Keratinocyte (primary cell): ENCODE measurements at regions not wholly inside any gene's neighbourhood (a gene's known extent, or its start where the extent isn't known, plus 50 kb on each side); places are given as distances from the start of the nearest gene placed in this dataset.

ENCODE experiments used
- CTCF ChIP-seq, 3 experiments: IDR thresholded peaks in 1 of 3; conservative IDR thresholded peaks in 1 of 3; optimal IDR thresholded peaks in 1 of 3; 2 replicates in 2 of 3; 3 replicates in 1 of 3; pipeline versions ENCODE3 to v1.5.1; 2011; ENCODE audit warnings: low read length in 3 of 3, mild to moderate bottlenecking in 3 of 3, moderate library complexity in 2 of 3, control low read depth in 1 of 3, inconsistent platforms in 1 of 3; ENCODE audit not compliant: insufficient read depth in 2 of 3; ENCODE audit errors: extremely low read depth in 1 of 3
- EZH2 ChIP-seq: IDR thresholded peaks from one replicate; pipeline ENCODE4 v1.6.1; 2012; ENCODE audit warnings: inconsistent platforms, mild to moderate bottlenecking, low read length, moderate library complexity

- TF ChIP-seq CTCF (optimal IDR thresholded peaks at IDR 0.05 in 1 of 3, IDR thresholded peaks at IDR 0.05 in 1 of 3, conservative IDR thresholded peaks at IDR 0.05 in 1 of 3; ENCODE audit: extremely low read depth in 1 of 3, insufficient read depth in 2 of 3, low read length in 3 of 3) (no peak), EZH2 (no peak)
Measured at GRCh38 chr2:155839991-155840390, 492.5 kb downstream of the NR4A2 start.
